IPS-NIHi7 (cell line): ENCODE measurements at regions not wholly inside any gene's neighbourhood (a gene's known extent, or its start where the extent isn't known, plus 50 kb on each side); places are given as distances from the start of the nearest gene placed in this dataset.

Source experiments
- DNase-seq: peaks from one replicate; pipeline ENCODE4 v3.0.0; 2012; ENCODE audit warnings: mixed read lengths; ENCODE audit errors: extremely low spot score

DNA sequence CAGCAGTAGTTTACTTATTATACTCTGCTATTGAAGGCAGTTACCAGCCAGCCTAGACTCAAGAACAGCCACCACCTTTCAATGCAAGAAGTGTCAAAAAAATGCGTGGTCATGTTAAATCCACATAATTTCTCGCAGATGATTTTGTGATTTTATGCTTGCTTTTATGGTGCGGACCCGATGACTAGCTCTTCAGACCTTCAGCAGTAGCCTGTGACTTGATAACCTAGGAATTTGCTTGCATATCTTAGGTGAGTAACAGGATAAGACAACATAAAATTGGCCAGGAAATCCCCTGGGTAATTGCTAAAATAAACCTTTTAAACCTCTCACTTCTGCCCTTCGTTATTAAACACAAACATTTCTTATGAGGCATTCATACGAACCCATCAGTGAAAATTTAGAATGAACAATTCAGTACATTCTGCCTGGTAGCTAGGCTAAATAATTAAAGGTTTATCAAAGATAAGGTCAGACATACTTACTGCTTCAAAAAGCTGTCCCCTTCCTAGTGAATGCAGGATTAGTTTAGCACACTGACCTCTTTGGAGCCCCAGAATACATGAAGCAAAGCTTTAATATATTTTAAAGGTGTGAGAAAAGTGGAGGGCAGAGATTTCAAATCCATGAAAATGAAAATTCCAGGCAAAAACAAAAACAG is 798.8 kb downstream of the OTOL1 start:
- DNase-seq, result peak; percentile 22

- no peak for DNase-seq
Measured at GRCh38 chr3:162302983-162303624, 806.5 kb downstream of the OTOL1 start.

GRCh38 chr3:162317046-162317445 is 820.4 kb downstream of the OTOL1 start:
- DNase-seq, result no peak

GRCh38 chr3:162328649-162329048 is 832.0 kb downstream of the OTOL1 start:
- no peak for DNase-seq

GRCh38 chr3:162329514-162329913 is 832.9 kb downstream of the OTOL1 start:
- no peak for DNase-seq

GRCh38 chr3:162332344-162332743 is 835.7 kb downstream of the OTOL1 start:
- DNase-seq, result no peak

GRCh38 chr3:162334537-162334936 is 837.9 kb downstream of the OTOL1 start:
- DNase-seq, result no peak

DNA sequence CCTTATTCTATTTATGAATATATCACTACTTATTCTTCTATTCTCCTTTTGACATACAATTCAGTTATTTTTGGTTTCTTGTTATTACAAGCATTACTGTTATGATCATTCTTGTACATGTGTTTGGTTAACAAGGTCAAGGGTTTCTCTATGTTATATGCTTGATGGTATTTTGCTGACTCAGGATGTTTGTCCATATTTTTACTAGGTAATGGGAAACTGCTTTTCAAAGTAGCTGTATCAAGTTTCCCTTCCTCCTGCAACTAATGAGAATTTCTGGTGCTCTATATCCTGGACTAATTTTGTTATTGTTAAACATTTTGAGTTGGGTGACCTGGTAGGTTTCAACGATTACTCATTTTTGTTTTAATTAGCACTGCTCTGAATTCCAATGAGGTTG is 841.0 kb downstream of the OTOL1 start:
- no peak for DNase-seq

- no peak for DNase-seq
Measured at GRCh38 chr3:162338514-162338913, 841.9 kb downstream of the OTOL1 start.

- no peak for DNase-seq
Measured at GRCh38 chr3:162348912-162349311, 852.3 kb downstream of the OTOL1 start.

DNA sequence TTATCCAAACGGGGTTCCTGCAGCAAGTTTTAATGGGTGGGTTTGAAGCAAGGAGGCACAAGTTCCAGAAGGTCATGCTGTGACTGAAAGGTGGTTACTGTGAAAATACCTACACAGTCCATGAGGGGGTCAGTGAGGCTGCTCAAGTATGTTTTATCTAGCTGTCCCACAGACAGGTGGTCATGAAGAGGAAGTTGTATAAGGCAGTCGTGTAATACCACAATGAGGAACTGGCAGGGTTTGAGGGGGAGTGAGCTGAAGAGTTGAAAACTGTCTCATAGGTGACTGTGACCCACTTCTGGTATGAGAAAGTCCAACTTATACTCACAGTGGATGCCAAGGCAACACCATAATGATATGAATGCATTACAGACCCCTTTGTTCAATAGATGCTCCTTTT is 856.8 kb downstream of the OTOL1 start:
- no peak for DNase-seq

DNA sequence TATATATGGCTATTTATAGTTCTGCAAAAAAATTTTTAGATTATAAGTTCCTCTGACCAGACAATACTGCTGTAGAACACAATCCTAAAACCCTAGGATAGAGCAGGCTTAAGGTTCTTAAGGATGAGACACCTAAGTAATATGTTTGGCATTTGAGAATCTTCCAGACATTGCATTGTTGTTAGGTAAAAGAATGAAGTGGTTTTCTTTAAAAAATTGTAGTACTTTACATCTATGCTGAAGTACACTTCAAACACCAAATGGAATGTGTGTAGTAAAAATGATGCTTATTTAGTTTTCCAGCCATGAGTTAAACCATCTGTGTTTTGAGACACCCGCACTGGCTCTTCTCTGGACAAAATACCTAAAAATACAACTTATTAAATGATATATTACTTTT is 857.7 kb downstream of the OTOL1 start:
- DNase-seq, result no peak

DNA sequence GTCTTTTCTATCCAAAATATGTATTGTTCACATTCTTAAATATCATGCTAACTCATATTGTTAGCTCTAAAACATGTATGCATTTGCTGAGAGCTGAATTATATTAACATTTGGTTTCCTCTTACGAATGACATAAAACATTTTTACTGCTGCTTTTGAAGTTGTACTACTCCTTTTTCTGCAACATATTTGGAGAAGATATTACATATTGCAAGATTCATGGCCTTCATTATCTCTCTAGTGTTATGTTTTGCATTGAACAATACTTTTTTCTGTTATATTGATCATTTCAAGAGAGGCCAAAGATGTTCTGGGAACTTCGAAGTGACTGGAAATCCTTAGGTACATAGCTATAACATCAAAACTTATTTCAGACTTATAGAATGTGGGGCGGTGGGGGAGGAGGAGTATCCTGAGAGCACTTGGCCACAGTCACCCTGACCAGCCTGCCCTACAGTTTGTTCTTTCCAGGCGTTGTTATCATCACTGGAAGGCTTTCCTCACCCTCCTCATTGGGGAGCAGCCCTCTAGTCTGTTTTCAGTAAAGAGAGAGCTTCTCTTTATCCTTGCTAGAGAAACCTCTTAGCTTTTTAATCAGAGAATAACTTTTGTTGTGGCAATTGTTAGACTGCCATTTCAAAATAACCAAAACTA is 868.6 kb downstream of the OTOL1 start:
- DNase-seq, result no peak

DNA sequence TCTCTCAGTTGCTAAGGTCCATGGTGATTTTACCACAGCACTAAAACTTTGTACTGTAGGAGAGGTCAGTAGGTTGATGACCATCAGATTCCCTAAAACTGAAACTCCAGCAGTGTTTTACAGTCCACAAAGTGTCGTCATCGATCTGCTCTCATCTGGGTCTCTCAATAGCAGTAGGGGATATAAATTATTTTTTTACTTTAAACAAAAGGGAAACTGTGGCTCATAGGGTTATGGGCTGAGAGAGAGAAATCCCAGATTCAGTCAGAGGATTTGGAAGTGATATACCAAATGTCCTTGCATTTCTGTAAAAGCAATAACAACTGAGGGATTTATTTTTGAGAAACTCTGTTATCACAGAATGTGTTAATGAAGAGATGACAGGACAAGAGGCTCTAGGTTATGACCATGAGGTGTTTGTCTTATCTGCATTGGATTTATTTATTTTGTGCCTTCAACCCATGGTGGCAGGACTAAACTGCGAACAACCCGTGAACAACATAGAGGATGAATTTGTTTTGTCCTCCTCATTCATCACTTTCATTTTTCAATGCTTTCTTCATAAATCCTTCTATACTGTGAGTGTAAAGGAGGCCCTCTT is 869.7 kb downstream of the OTOL1 start:
- no peak for DNase-seq

DNA sequence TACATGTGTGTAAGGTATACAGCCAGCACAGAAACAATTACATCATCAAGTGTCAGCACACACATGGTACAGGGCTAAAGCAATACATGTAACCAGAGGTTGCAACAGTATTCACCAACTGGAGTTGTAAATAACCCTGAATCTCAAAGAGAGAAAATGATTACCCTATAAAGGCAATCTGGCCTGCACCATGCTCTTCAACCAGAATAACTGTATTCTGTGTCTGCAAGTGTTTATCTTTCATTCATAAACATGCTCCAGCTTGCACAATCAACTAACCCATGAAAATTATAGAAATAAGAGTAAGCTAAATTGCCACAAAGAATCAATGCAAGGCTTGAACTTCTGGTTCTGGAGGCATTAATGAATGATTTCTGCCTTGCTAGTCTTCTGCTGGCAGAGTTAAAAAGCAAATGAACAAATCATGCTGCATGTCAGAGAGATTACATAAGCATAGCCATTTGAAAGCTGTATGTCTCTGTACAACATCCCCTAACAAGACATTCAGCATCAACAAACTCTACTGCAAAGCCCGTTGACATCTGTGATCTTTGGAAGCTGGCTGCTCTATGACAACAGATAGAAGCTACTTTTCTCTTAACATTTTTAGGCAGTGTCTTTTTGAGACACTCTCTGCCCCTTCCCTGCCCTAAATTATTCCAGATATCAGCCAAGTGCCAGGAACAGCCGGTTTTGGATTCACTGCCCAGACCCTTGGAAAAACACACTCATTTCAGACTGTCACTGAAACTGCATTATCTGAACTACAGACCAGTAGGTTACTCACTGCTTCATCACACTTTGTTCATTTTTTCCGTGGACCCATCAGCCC is 871.0 kb downstream of the OTOL1 start:
- DNase-seq, result no peak

GRCh38 chr3:162368417-162368816 is 871.8 kb downstream of the OTOL1 start:
- DNase-seq, result no peak

GRCh38 chr3:162369306-162369705 is 872.7 kb downstream of the OTOL1 start:
- DNase-seq, result no peak

- peak; percentile 12 for DNase-seq
Measured at GRCh38 chr3:162370141-162370540, 873.5 kb downstream of the OTOL1 start.

- DNase-seq, result no peak
Measured at GRCh38 chr3:162376761-162377160, 880.2 kb downstream of the OTOL1 start.

DNA sequence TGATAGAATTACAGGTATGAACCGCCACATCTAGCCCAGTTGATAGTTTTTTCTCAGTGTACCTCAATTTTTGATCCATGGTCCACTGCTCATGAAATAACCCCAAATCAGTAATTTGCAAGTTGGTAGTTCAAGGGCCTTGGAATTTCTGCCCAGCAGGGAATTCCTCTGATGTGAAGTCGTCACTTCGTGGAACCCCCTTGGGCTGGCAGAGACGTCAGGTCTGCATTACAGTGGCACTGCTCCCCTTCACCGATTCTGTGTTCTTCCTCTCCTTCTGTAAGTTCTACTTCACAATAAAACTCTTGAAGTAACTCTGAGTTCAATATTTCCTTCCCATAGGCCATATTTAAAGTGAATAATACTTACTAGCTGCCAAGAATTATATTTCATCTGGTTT is 881.0 kb downstream of the OTOL1 start:
- no peak for DNase-seq

GRCh38 chr3:162385387-162385786 is 888.8 kb downstream of the OTOL1 start:
- DNase-seq, result no peak

GRCh38 chr3:162390891-162391290 is 894.3 kb downstream of the OTOL1 start:
- no peak for DNase-seq
